Esophagus squamous epithelium (tissue), 5 donors: ENCODE measurements at regions not wholly inside any gene's neighbourhood (a gene's known extent, or its start where the extent isn't known, plus 50 kb on each side); places are given as distances from the start of the nearest gene placed in this dataset.
"Not testable (repeated sequence)": the region's sequence is repeated elsewhere in the genome, so short reads cannot be mapped to it uniquely, and the experiment has no call there.

Experiments
- DNase-seq: peaks from one replicate; lab custom pipeline; 2025; lab: John Stamatoyannopoulos, UW
- H3K27ac ChIP-seq, 4 donors: fragments of 200-600 bp; sonication (generic); one replicate each; pipeline ENCODE4 v1.5.1; 2016 to 2019; ENCODE audit warnings: mild to moderate bottlenecking in 1 of 4
- H3K27me3 ChIP-seq, 4 donors: fragments of 200-600 bp; sonication (generic); 1 replicate in 3 of 4; 2 replicates in 1 of 4; pipeline versions ENCODE4 v1.5.1 to v1.6.0; 2017 to 2021; ENCODE audit warnings: antibody characterized with exemption in 1 of 4
- H3K36me3 ChIP-seq, 3 donors: fragments of 200-600 bp; sonication (generic); one replicate each; pipeline ENCODE4 v1.5.1; 2016 to 2019
- H3K4me1 ChIP-seq, 3 donors: fragments of 200-600 bp; sonication (generic); one replicate each; pipeline ENCODE4 v1.5.1; 2017 to 2019
- H3K4me3 ChIP-seq, 4 donors: fragments of 200-600 bp; sonication (generic); 1 replicate in 3 of 4; 2 replicates in 1 of 4; pipeline ENCODE4 v1.5.1; 2016 to 2019; ENCODE audit warnings: mild to moderate bottlenecking in 2 of 4, moderate library complexity in 1 of 4
- H3K9me3 ChIP-seq, 3 donors: fragments of 200-600 bp; sonication (generic); one replicate each; pipeline ENCODE4 v1.5.1; 2016 to 2019
- CTCF ChIP-seq, 6 experiments: fragments of 450-650 bp in 4 of 6; fragments of 200-600 bp in 2 of 6; sonication (generic) in 2 of 6; IDR thresholded peaks; one replicate each; pipeline ENCODE4 v1.5.1; 2016 to 2019; ENCODE audit warnings: antibody characterized with exemption in 6 of 6, mild to moderate bottlenecking in 4 of 6, moderate library complexity in 4 of 6
- POLR2A ChIP-seq, 4 donors: fragments of 450-650 bp; IDR thresholded peaks; one replicate each; pipeline ENCODE4 v1.6.1; 2017; ENCODE audit warnings: antibody characterized with exemption in 4 of 4, mild to moderate bottlenecking in 4 of 4, moderate library complexity in 3 of 4
- WGBS, 2 donors: methylation state at CpG; one replicate each; pipeline ENCODE4 v1.1.5; 2018; 5-methylcytosine and 5-hydroxymethylcytosine counted together
- intact Hi-C: fragments of 100-400 bp; cut with DNase I; formaldehyde crosslinking; loops from one replicate; pipeline ENCODE4 v1.15.0; 2022
- donor health status: DM: yes; HTN: yes; CAD: no.

DNA sequence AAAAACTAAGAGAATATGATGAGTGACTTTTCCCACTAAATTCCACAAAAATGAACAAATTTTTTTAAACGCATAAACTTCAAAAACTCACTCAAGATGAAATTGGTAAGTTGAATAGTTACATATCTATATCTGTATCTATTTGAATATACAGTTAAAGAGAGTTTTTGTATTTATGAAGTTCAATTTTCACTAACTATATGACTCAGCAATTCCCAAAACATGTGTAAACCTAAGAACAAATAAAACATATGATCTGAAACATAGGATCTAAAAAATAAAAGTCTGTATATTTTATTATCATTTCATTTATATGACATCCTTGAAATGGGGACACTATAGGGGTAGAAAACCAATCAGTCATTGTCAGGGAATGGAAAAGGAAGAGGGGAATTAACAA is 105.7 kb upstream of the SNX7 start:
- H3K27ac ChIP-seq: no peak overlapping the region
- 83 to 84% methylated on average over 1 of the region's 1 CpG for WGBS, 2 donors
- H3K4me3 ChIP-seq: no peak overlapping the region
- TF ChIP-seq CTCF (IDR thresholded peaks at IDR 0.05) (no peak), POLR2A (IDR thresholded peaks at IDR 0.05) (no peak)
- no peaks in the 10 kb centered on the region for H3K9me3 ChIP-seq
- H3K36me3 ChIP-seq: no peaks in the 10 kb centered on the region
- intact Hi-C loops: no loop called here
- H3K27me3 ChIP-seq: no peaks in the 10 kb centered on the region
- no peaks in the 10 kb centered on the region for H3K4me1 ChIP-seq
- no peak for DNase-seq

GRCh38 chr1:98552576-98553074 is 108.9 kb upstream of the SNX7 start:
- H3K9me3 ChIP-seq, DNase-seq, H3K27ac ChIP-seq, H3K4me1 ChIP-seq, H3K36me3 ChIP-seq, H3K4me3 ChIP-seq, intact Hi-C loops, H3K27me3 ChIP-seq: not testable (repeated sequence)
- 35 to 42% methylated on average over 4 to 5 of the region's 5 CpGs for WGBS, 2 donors

DNA sequence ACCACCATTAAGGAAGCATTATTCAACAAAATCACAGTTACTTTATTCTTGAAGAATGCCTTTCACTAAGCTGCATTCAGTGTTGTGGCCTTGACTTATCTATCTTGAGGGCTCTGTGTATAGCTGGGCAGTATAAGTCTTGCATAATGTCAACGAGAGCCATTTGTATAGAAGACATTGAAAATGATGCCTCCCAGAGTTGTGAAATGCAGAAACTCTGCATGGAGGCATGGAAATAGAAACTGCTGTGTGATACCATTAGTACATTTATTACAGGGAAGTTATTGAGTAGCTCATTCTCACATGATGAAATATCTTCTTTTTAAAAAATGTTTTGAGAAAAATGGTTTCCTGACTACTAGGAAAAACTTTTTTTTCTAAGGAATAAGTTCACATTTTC is 111.4 kb upstream of the SNX7 start:
- H3K4me3 ChIP-seq: no peak overlapping the region
- TF ChIP-seq CTCF (IDR thresholded peaks at IDR 0.05) (no peak), POLR2A (IDR thresholded peaks at IDR 0.05) (no peak)
- DNase-seq: no peak
- H3K9me3 ChIP-seq: no peaks in the 10 kb centered on the region
- intact Hi-C loops: no loop called here
- WGBS, 2 donors: 47 to 57% methylated on average over 1 of the region's 1 CpG
- no peaks in the 10 kb centered on the region for H3K36me3 ChIP-seq
- H3K4me1 ChIP-seq: no peaks in the 10 kb centered on the region
- no peak overlapping the region for H3K27ac ChIP-seq
- no peaks in the 10 kb centered on the region for H3K27me3 ChIP-seq

DNA sequence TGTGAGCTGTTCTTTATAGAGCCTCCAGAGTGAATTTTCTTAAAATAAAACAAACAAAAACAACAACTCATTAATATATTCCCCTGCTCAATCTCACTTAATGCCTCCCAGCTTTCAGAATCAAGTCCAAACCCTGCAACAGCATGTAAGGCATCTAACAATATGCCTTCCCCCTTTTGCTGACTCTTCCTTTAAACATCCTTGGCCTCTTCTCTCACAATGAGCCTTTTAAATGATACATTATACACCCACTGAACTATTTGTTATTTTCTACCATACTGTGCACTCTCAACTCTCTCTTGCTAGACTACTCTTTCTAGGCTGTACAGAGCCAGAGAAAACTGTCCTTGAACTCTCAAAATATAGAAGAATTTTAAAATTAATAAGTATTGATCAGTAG is 115.2 kb upstream of the SNX7 start:
- TF ChIP-seq CTCF (IDR thresholded peaks at IDR 0.05): no peak
- TF ChIP-seq POLR2A (IDR thresholded peaks at IDR 0.05): no peak
- no peaks in the 10 kb centered on the region for H3K4me1 ChIP-seq
- H3K9me3 ChIP-seq: no peaks in the 10 kb centered on the region
- intact Hi-C loops: no loop called here
- no peak for DNase-seq
- no peak overlapping the region for H3K27ac ChIP-seq
- no peak overlapping the region for H3K4me3 ChIP-seq
- no peaks in the 10 kb centered on the region for H3K36me3 ChIP-seq
- H3K27me3 ChIP-seq: no peaks in the 10 kb centered on the region

DNA sequence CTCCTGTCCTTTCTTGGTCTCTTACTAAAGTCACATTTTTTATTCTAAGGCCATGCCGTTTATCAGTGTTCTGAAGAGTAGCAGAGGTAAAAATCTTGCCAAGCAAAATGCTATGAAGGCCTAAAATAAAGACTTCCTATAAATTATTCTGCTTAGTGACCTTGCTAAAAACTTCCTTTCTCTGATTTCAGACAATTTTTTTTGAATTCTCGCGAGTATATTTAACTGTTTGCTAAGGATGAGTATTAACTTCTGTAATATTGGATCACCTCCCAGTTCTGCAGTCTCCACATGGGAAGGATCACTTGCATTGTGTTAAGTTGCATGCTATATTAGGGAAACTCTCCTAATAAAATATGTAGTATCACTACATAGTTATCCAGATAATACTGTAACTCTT is 123.4 kb upstream of the SNX7 start:
- DNase-seq: no peak
- 60 to 61% methylated on average over 3 of the region's 3 CpGs for WGBS, 2 donors
- H3K27me3 ChIP-seq: no peaks in the 10 kb centered on the region
- H3K36me3 ChIP-seq: no peaks in the 10 kb centered on the region
- no peak for TF ChIP-seq POLR2A (IDR thresholded peaks at IDR 0.05)
- no peak for TF ChIP-seq CTCF (IDR thresholded peaks at IDR 0.05)
- intact Hi-C loops: no loop called here
- H3K4me3 ChIP-seq: no peak overlapping the region
- H3K27ac ChIP-seq: no peak overlapping the region
- no peaks in the 10 kb centered on the region for H3K9me3 ChIP-seq
- no peaks in the 10 kb centered on the region for H3K4me1 ChIP-seq

- no peak overlapping the region for H3K27ac ChIP-seq
- H3K4me3 ChIP-seq: no peak overlapping the region
- intact Hi-C loops: no loop called here
- DNase-seq: no peak
- no peaks in the 10 kb centered on the region for H3K4me1 ChIP-seq
- H3K27me3 ChIP-seq: no peaks in the 10 kb centered on the region
- WGBS, 2 donors: 68 to 70% methylated on average over 4 of the region's 4 CpGs
- peaks cover 0 to 3% (median 0%) of the 10 kb centered on the region in 3 donors for H3K9me3 ChIP-seq
- TF ChIP-seq CTCF (IDR thresholded peaks at IDR 0.05) (no peak), POLR2A (IDR thresholded peaks at IDR 0.05) (no peak)
- no peaks in the 10 kb centered on the region for H3K36me3 ChIP-seq
Observed at GRCh38 chr1:98523256-98523655, 138.3 kb upstream of the SNX7 start.
